ENCODE measurements at regions not wholly inside any gene's neighbourhood (a gene's known extent, or its start where the extent isn't known, plus 50 kb on each side); places are given as distances from the start of the nearest gene placed in this dataset.

DNA sequence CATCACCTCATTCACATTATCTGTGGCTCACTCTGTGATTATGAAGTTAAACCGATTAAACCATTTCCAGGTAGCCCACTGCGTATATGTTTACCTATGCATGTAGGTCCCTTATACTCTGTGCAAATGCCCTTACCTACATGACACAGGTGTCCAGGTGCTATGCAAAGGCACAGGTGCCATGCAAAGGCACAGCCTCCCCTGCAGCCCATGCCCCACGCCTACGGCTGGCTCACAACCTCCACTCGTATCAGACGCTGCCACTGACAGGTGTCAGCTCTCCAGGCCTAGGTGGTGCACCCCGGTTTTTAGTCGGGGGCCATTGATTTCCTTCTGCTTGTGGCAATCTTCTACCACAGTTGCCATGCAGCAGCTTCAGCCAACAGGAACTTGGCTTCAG is 57.7 kb upstream of the IRX1 start:
- Histone ChIP-seq H3K4me2 (ENCODE audit: insufficient read depth, low read length) (no peak overlapping the region), H3K27ac (ENCODE audit: extremely low read depth, low read depth, low read length) (no peak overlapping the region), H3K36me3 (ENCODE audit: control insufficient read depth, insufficient read depth, low read length) (no peaks in the 10 kb centered on the region), H4K20me1 (replicated peaks; ENCODE audit: control insufficient read depth, insufficient read depth, low read length) (0 out of 2 replicates have a peak, but pooled peaks cover 3% of the 10 kb centered on the region), H3K79me2 (ENCODE audit: control insufficient read depth, insufficient read depth, low read length) (no peaks in the 10 kb centered on the region), H3K9me3 (replicated peaks; ENCODE audit: control insufficient read depth, insufficient read depth, low read depth, low read length) (no peaks in the 10 kb centered on the region), H3K27me3 (ENCODE audit: control insufficient read depth in 2 of 2, insufficient read depth in 2 of 2, low read length in 2 of 2) (peaks cover 0 to 32% of the 10 kb centered on the region in 2 experiments; a peak in 2 of 5 replicates), H3K4me1 (replicated peaks in 1 of 2; ENCODE audit: control insufficient read depth in 2 of 2, insufficient read depth in 2 of 2, low read length in 2 of 2) (peaks cover 2 to 13% of the 10 kb centered on the region in 2 experiments; a peak in 2 of 5 replicates), H3K9me1 (ENCODE audit: control insufficient read depth, insufficient read depth, low read length) (no peaks in the 10 kb centered on the region), H3K4me3 (no peak overlapping the region), H3K9ac (ENCODE audit: insufficient read depth in 1 of 2, low read depth in 2 of 2, low read length in 2 of 2) (no peak overlapping the region), H2AFZ (ENCODE audit: low read depth, low read length) (no peak overlapping the region)
- FAIRE-seq (no peak), DNase-seq (ENCODE audit: extremely low read depth in 1 of 4, low spot score in 3 of 4) (no peak), ATAC-seq (no peak)
- in situ Hi-C loops (cut with MboI): no loop called here
- CTCF ChIA-PET (ENCODE audit: low intra/inter-chr PET ratio): no interaction called here
- no TSS peak for BruUV-seq (replicated peaks)
- WGBS (ENCODE audit: insufficient coverage, low coverage, missing lambda C conversion rate): 0% methylated on average over 8 of the region's 8 CpGs
- TF ChIP-seq ZNF274 (IDR thresholded peaks at IDR 0.05; ENCODE audit: borderline replicate concordance, low read depth, low read length) (no peak), ZNF232 (CRISPR knock-in tag; IDR thresholded peaks at IDR 0.05) (no peak), HDAC6 (IDR thresholded peaks at IDR 0.05; ENCODE audit: low read depth, low read length) (no peak), ZNF408 (CRISPR knock-in tag; IDR thresholded peaks at IDR 0.05; ENCODE audit: low read depth) (no peak), CEBPB (tag; IDR thresholded peaks at IDR 0.05) (no peak), RBM22 (IDR thresholded peaks at IDR 0.05; ENCODE audit: low read depth, low read length, poor library complexity, severe bottlenecking) (no peak), ZNF347 (CRISPR knock-in tag; IDR thresholded peaks at IDR 0.05; ENCODE audit: low read depth) (no peak), CBFA2T3 (IDR thresholded peaks at IDR 0.05) (no peak), SIRT6 (IDR thresholded peaks at IDR 0.05; ENCODE audit: low read depth, low read length) (no peak), HLTF (IDR thresholded peaks at IDR 0.05) (no peak), DIDO1 (tag; IDR thresholded peaks at IDR 0.05; ENCODE audit: low read depth) (no peak), GABPB2 (CRISPR knock-in tag; conservative IDR thresholded peaks at IDR 0.05) (no peak)
- TF ChIP-seq, protein P1, sequence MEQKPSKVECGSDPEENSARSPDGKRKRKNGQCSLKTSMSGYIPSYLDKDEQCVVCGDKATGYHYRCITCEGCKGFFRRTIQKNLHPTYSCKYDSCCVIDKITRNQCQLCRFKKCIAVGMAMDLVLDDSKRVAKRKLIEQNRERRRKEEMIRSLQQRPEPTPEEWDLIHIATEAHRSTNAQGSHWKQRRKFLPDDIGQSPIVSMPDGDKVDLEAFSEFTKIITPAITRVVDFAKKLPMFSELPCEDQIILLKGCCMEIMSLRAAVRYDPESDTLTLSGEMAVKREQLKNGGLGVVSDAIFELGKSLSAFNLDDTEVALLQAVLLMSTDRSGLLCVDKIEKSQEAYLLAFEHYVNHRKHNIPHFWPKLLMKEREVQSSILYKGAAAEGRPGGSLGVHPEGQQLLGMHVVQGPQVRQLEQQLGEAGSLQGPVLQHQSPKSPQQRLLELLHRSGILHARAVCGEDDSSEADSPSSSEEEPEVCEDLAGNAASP (IDR thresholded peaks at IDR 0.05): no peak
- TF ChIP-seq, protein P2, sequence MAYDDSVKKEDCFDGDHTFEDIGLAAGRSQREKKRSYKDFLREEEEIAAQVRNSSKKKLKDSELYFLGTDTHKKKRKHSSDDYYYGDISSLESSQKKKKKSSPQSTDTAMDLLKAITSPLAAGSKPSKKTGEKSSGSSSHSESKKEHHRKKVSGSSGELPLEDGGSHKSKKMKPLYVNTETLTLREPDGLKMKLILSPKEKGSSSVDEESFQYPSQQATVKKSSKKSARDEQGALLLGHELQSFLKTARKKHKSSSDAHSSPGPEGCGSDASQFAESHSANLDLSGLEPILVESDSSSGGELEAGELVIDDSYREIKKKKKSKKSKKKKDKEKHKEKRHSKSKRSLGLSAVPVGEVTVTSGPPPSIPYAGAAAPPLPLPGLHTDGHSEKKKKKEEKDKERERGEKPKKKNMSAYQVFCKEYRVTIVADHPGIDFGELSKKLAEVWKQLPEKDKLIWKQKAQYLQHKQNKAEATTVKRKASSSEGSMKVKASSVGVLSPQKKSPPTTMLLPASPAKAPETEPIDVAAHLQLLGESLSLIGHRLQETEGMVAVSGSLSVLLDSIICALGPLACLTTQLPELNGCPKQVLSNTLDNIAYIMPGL (CRISPR knock-in tag; IDR thresholded peaks at IDR 0.05): no peak
- TF ChIP-seq, protein P3, sequence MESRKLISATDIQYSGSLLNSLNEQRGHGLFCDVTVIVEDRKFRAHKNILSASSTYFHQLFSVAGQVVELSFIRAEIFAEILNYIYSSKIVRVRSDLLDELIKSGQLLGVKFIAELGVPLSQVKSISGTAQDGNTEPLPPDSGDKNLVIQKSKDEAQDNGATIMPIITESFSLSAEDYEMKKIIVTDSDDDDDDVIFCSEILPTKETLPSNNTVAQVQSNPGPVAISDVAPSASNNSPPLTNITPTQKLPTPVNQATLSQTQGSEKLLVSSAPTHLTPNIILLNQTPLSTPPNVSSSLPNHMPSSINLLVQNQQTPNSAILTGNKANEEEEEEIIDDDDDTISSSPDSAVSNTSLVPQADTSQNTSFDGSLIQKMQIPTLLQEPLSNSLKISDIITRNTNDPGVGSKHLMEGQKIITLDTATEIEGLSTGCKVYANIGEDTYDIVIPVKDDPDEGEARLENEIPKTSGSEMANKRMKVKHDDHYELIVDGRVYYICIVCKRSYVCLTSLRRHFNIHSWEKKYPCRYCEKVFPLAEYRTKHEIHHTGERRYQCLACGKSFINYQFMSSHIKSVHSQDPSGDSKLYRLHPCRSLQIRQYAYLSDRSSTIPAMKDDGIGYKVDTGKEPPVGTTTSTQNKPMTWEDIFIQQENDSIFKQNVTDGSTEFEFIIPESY (CRISPR knock-in tag; IDR thresholded peaks at IDR 0.05): no peak
- TF ChIP-seq, protein P4, sequence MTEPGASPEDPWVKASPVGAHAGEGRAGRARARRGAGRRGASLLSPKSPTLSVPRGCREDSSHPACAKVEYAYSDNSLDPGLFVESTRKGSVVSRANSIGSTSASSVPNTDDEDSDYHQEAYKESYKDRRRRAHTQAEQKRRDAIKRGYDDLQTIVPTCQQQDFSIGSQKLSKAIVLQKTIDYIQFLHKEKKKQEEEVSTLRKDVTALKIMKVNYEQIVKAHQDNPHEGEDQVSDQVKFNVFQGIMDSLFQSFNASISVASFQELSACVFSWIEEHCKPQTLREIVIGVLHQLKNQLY (CRISPR knock-in tag; conservative IDR thresholded peaks at IDR 0.05): no peak
- intact Hi-C loops (cut with micrococcal nuclease): no loop called here
- POLR2A ChIA-PET: no interaction called here
